ENCODE measurements at regions not wholly inside any gene's neighbourhood (a gene's known extent, or its start where the extent isn't known, plus 50 kb on each side); places are given as distances from the start of the nearest gene placed in this dataset.

- Histone ChIP-seq H3K27me3 (no peaks in the 10 kb centered on the region), H3K27ac (no peak overlapping the region), H3K4me3 (no peak overlapping the region), H3K4me1 (no peaks in the 10 kb centered on the region), H3K36me3 (no peaks in the 10 kb centered on the region), H3K9me3 (no peaks in the 10 kb centered on the region)
- no peak for DNase-seq
- no peak for TF ChIP-seq CTCF (IDR thresholded peaks at IDR 0.05)
- no peak for TF ChIP-seq POLR2A (IDR thresholded peaks at IDR 0.05)
Measured at GRCh38 chr13:40384976-40385857, 281.2 kb downstream of the FOXO1 start.

GRCh38 chr13:40385858-40386180 is 280.6 kb downstream of the FOXO1 start:
- Histone ChIP-seq H3K9me3 (no peaks in the 10 kb centered on the region), H3K36me3 (no peaks in the 10 kb centered on the region), H3K27ac (no peak overlapping the region), H3K4me3 (no peak overlapping the region), H3K27me3 (no peaks in the 10 kb centered on the region), H3K4me1 (no peaks in the 10 kb centered on the region)
- no peak for DNase-seq
- TF ChIP-seq POLR2A (IDR thresholded peaks at IDR 0.05) (no peak), CTCF (IDR thresholded peaks at IDR 0.05) (no peak)

GRCh38 chr13:40386586-40386985 is 279.9 kb downstream of the FOXO1 start:
- TF ChIP-seq POLR2A (IDR thresholded peaks at IDR 0.05) (no peak), CTCF (IDR thresholded peaks at IDR 0.05) (no peak)
- Histone ChIP-seq H3K27me3 (no peaks in the 10 kb centered on the region), H3K27ac (no peak overlapping the region), H3K9me3 (no peaks in the 10 kb centered on the region), H3K36me3 (no peaks in the 10 kb centered on the region), H3K4me1 (no peaks in the 10 kb centered on the region), H3K4me3 (no peak overlapping the region)
- DNase-seq: no peak

GRCh38 chr13:40387775-40388174 is 278.7 kb downstream of the FOXO1 start:
- no peaks in the 10 kb centered on the region for H3K4me1 ChIP-seq
- no peaks in the 10 kb centered on the region for H3K27me3 ChIP-seq
- H3K36me3 ChIP-seq: no peaks in the 10 kb centered on the region
- no peak overlapping the region for H3K27ac ChIP-seq
- TF ChIP-seq POLR2A (IDR thresholded peaks at IDR 0.05): no peak
- TF ChIP-seq CTCF (IDR thresholded peaks at IDR 0.05): no peak
- no peak overlapping the region for H3K4me3 ChIP-seq
- DNase-seq: no peak
- no peaks in the 10 kb centered on the region for H3K9me3 ChIP-seq

- Histone ChIP-seq H3K4me3 (peak overlapping the region; percentile 10 to 33 (median 10)), H3K27me3 (no peaks in the 10 kb centered on the region), H3K27ac (peak overlapping the region; percentile 54 to 94 (median 80)), H3K4me1 (no peaks in the 10 kb centered on the region), H3K36me3 (no peaks in the 10 kb centered on the region), H3K9me3 (no peaks in the 10 kb centered on the region)
- TF ChIP-seq POLR2A (IDR thresholded peaks at IDR 0.05) (peak in 1 of 2 donors; percentile 13), CTCF (IDR thresholded peaks at IDR 0.05) (no peak)
- DNase-seq: peak in 2 of 3 donors; percentile 88 to 92
Measured at GRCh38 chr13:40388617-40389016, 277.8 kb downstream of the FOXO1 start.

Data from Peyer's patch (tissue), 4 donors.